K562 (cell line): ENCODE measurements at regions not wholly inside any gene's neighbourhood (a gene's known extent, or its start where the extent isn't known, plus 50 kb on each side); places are given as distances from the start of the nearest gene placed in this dataset.

Source experiments
- ATAC-seq: fragments of 200-7000 bp; cut with Tn5 transposase; 3 replicates; pipeline ENCODE4 v1.9.1; 2020; ENCODE audit warnings: moderate library complexity
- BruUV-seq: library from RNA; stranded (reverse); fragments of 400-500 nt; replicated peaks from 2 replicates; lab custom pipeline; 2021; lab: Mats Ljungman, UMichigan
- CTCF ChIA-PET: fragments of 300-600 bp; formaldehyde crosslinking; extraction: SDS; loops from one replicate; lab custom pipeline; 2021; ENCODE audit warnings: low intra/inter-chr PET ratio; lab: Yijun Ruan, JAX
- POLR2A ChIA-PET: fragments of 300-600, 350-650 bp; sonication (Branson Sonifier 250); formaldehyde crosslinking; extraction: SDS; loops from one replicate; lab custom pipeline; 2021; ENCODE audit warnings: antibody characterized with exemption, inconsistent platforms; lab: Yijun Ruan, JAX
- DNase-seq, 4 experiments: peaks; one replicate each; pipeline versions ENCODE4 v3.0.0 to v3.0.0-alpha.2; 2011 to 2018; ENCODE audit warnings: low spot score in 3 of 4, mixed read lengths in 3 of 4; ENCODE audit errors: extremely low read depth in 1 of 4
- FAIRE-seq: peaks from 2 replicates; lab custom pipeline; 2011; peaks lifted over from hg19 to GRCh38; lab: Jason Lieb, UNC
- H2AFZ ChIP-seq: 2 replicates; pipeline ENCODE4 v1.6.0; 2011; ENCODE audit warnings: low read depth, low read length, control low read depth, inconsistent platforms
- H3K27ac ChIP-seq: fragments of 200-600 bp; 3 replicates; pipeline ENCODE4 v1.8.0; 2011; ENCODE audit warnings: low read depth, mild to moderate bottlenecking, control low read depth, inconsistent platforms, low read length, moderate library complexity, mixed read lengths; ENCODE audit errors: extremely low read depth
- H3K27me3 ChIP-seq, 2 experiments: fragments of 300-600 bp in 1 of 2; 2 replicates in 1 of 2; 3 replicates in 1 of 2; pipeline versions ENCODE4 v1.6.0 to v1.8.0; 2011; ENCODE audit warnings: inconsistent platforms in 2 of 2, low read length in 2 of 2, mild to moderate bottlenecking in 1 of 2, mixed read lengths in 1 of 2, moderate library complexity in 1 of 2; ENCODE audit not compliant: control insufficient read depth in 2 of 2, insufficient read depth in 2 of 2
- H3K36me3 ChIP-seq: fragments of 300-600 bp; 3 replicates; pipeline ENCODE4 v1.8.0; 2011; ENCODE audit warnings: mild to moderate bottlenecking, low read length, inconsistent platforms; ENCODE audit not compliant: control insufficient read depth, insufficient read depth
- H3K4me1 ChIP-seq, 2 experiments: fragments of 200-600 bp in 1 of 2; replicated peaks in 1 of 2; 2 replicates in 1 of 2; 3 replicates in 1 of 2; pipeline versions ENCODE4 v1.5.1 to v1.8.0; 2011; ENCODE audit warnings: inconsistent platforms in 2 of 2, low read length in 2 of 2, mild to moderate bottlenecking in 1 of 2, mixed read lengths in 1 of 2, moderate library complexity in 1 of 2; ENCODE audit not compliant: control insufficient read depth in 2 of 2, insufficient read depth in 2 of 2
- H3K4me2 ChIP-seq: 2 replicates; pipeline ENCODE4 v1.6.1; 2011; ENCODE audit warnings: low read length, control low read depth, inconsistent platforms, mixed read lengths; ENCODE audit not compliant: insufficient read depth
- H3K4me3 ChIP-seq: fragments of 200-600 bp; sonication (generic), shearing (Covaris generic); 2 replicates; pipeline ENCODE4 v1.5.1; 2016; ENCODE audit warnings: control low read depth, inconsistent platforms
- H3K79me2 ChIP-seq: fragments of 200-600 bp; 3 replicates; pipeline ENCODE4 v1.8.0; 2011; ENCODE audit warnings: low read length, inconsistent platforms; ENCODE audit not compliant: control insufficient read depth, insufficient read depth
- H3K9ac ChIP-seq, 2 experiments: 2 replicates each; pipeline versions ENCODE4 v1.6.0 to v1.6.1; 2011; ENCODE audit warnings: low read depth in 2 of 2, low read length in 2 of 2, control low read depth in 1 of 2, inconsistent platforms in 1 of 2, mild to moderate bottlenecking in 1 of 2, mixed read lengths in 1 of 2; ENCODE audit not compliant: insufficient read depth in 1 of 2
- H3K9me1 ChIP-seq: one replicate; pipeline ENCODE4 v1.6.0; 2011; ENCODE audit warnings: inconsistent platforms, mild to moderate bottlenecking, low read length, moderate library complexity; ENCODE audit not compliant: control insufficient read depth, insufficient read depth
- H3K9me3 ChIP-seq: replicated peaks from 2 replicates; pipeline ENCODE4 v1.5.1; 2011; ENCODE audit warnings: low read depth, low read length, inconsistent platforms; ENCODE audit not compliant: control insufficient read depth, insufficient read depth
- H4K20me1 ChIP-seq: replicated peaks from 2 replicates; pipeline ENCODE4 v1.6.1; 2011; ENCODE audit warnings: low read length, inconsistent platforms, mixed read lengths; ENCODE audit not compliant: control insufficient read depth, insufficient read depth
- GTF2E2 ChIP-seq: fragments of 200-800 bp; sonication (Bioruptor generic); IDR thresholded peaks from 2 replicates; pipeline ENCODE4 v1.6.1; 2016; ENCODE audit warnings: missing genetic modification characterization, missing compliant biosample characterization
- NCOA4 ChIP-seq: fragments of 450-650 bp; IDR thresholded peaks from 2 replicates; pipeline ENCODE4 v1.6.1; 2018; ENCODE audit warnings: mild to moderate bottlenecking; ENCODE audit not compliant: partially characterized antibody
- PML ChIP-seq: IDR thresholded peaks from 2 replicates; pipeline ENCODE4 v1.6.1; 2012; ENCODE audit warnings: low read length, inconsistent platforms
- STAT5A ChIP-seq: IDR thresholded peaks from 2 replicates; pipeline ENCODE4 v1.6.1; 2012; ENCODE audit warnings: low read length, inconsistent platforms, borderline replicate concordance
- TFAM ChIP-seq: fragments of 250-450 bp; sonication (Bioruptor Pico); conservative IDR thresholded peaks from 2 replicates; pipeline ENCODE4 v1.5.0; 2021; ENCODE audit warnings: mild to moderate bottlenecking, moderate library complexity
- WGBS: fragments of 100-300 bp; shearing (Covaris generic); methylation state at CpG from one replicate; pipeline ENCODE4 v1.1.6; 2016; ENCODE audit warnings: low coverage, mixed read lengths; ENCODE audit not compliant: insufficient coverage; ENCODE audit errors: missing lambda C conversion rate; 5-methylcytosine and 5-hydroxymethylcytosine counted together
- in situ Hi-C: fragments of 300-500 bp; cut with MboI; formaldehyde crosslinking; loops from 4 replicates; pipeline ENCODE4 v1.15.0; 2018; ENCODE audit warnings: inconsistent platforms, mixed read lengths
- intact Hi-C: fragments of 100-400 bp; cut with micrococcal nuclease; formaldehyde crosslinking; loops from 2 replicates; pipeline ENCODE4 v1.14.2; 2022
- TF ChIP-seq, protein P1 (sequence below): fragments of 250-450 bp; sonication (Bioruptor Pico); IDR thresholded peaks from 2 replicates; pipeline ENCODE4 v1.8.0; 2022; ENCODE audit warnings: moderate library complexity, mild to moderate bottlenecking, inconsistent platforms
- TF ChIP-seq, protein P2 (sequence below), 2 experiments: fragments of 450-650 bp in 1 of 2; IDR thresholded peaks; 2 replicates each; pipeline ENCODE4 v1.6.1; 2011 to 2017; ENCODE audit warnings: low read depth in 2 of 2, antibody characterized with exemption in 1 of 2, borderline replicate concordance in 1 of 2, low read length in 1 of 2, mild to moderate bottlenecking in 1 of 2, mixed read lengths in 1 of 2; ENCODE audit not compliant: control insufficient read depth in 1 of 2
- TF ChIP-seq, protein P3 (sequence below): sonication (generic); formaldehyde crosslinking; IDR thresholded peaks from 2 replicates; pipeline ENCODE4 v1.8.0; 2022; ENCODE audit warnings: missing genetic modification reagents, mild to moderate bottlenecking, moderate library complexity, borderline replicate concordance

DNA sequence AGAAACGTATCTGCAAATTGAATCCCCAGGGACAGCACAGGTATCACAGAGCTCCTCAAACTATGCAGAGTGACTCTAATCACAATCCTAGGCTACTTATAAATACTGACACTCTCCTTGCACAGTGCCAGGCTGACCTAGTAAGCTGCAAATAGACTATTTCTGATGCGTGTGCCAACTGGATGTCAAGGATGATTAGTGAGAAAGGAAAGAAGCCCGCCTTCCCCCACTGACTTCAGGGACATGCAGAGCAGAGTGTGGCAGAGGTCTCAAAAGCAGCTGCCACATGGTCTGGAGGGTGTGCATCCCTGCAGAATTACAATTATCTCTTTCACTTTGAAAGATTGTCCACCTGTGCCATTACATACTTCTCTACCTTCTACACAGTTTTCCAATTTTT lies 235.6 kb downstream of the CPS1 start:
- Histone ChIP-seq H4K20me1 (no peaks in the 10 kb centered on the region), H3K27me3 (no peaks in the 10 kb centered on the region), H3K9me3 (no peaks in the 10 kb centered on the region), H2AFZ (no peak overlapping the region), H3K36me3 (no peaks in the 10 kb centered on the region), H3K4me2 (no peak overlapping the region), H3K9me1 (no peaks in the 10 kb centered on the region), H3K79me2 (no peaks in the 10 kb centered on the region), H3K27ac (no peak overlapping the region), H3K4me1 (no peaks in the 10 kb centered on the region), H3K4me3 (no peak overlapping the region), H3K9ac (no peak overlapping the region)
- BruUV-seq = no TSS peak
- FAIRE-seq (no peak), ATAC-seq (no peak), DNase-seq (no peak)
- in situ Hi-C loops = no loop called here
- WGBS = 0% methylated on average over 2 of the region's 3 CpGs
- intact Hi-C loops = no loop called here
- TF ChIP-seq, protein P1, sequence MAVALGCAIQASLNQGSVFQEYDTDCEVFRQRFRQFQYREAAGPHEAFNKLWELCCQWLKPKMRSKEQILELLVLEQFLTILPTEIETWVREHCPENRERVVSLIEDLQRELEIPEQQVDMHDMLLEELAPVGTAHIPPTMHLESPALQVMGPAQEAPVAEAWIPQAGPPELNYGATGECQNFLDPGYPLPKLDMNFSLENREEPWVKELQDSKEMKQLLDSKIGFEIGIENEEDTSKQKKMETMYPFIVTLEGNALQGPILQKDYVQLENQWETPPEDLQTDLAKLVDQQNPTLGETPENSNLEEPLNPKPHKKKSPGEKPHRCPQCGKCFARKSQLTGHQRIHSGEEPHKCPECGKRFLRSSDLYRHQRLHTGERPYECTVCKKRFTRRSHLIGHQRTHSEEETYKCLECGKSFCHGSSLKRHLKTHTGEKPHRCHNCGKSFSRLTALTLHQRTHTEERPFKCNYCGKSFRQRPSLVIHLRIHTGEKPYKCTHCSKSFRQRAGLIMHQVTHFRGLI = no peak
- no peak for TF ChIP-seq NCOA4
- TF ChIP-seq GTF2E2 (tag) = no peak
- TF ChIP-seq STAT5A = no peak
- TF ChIP-seq, protein P2, sequence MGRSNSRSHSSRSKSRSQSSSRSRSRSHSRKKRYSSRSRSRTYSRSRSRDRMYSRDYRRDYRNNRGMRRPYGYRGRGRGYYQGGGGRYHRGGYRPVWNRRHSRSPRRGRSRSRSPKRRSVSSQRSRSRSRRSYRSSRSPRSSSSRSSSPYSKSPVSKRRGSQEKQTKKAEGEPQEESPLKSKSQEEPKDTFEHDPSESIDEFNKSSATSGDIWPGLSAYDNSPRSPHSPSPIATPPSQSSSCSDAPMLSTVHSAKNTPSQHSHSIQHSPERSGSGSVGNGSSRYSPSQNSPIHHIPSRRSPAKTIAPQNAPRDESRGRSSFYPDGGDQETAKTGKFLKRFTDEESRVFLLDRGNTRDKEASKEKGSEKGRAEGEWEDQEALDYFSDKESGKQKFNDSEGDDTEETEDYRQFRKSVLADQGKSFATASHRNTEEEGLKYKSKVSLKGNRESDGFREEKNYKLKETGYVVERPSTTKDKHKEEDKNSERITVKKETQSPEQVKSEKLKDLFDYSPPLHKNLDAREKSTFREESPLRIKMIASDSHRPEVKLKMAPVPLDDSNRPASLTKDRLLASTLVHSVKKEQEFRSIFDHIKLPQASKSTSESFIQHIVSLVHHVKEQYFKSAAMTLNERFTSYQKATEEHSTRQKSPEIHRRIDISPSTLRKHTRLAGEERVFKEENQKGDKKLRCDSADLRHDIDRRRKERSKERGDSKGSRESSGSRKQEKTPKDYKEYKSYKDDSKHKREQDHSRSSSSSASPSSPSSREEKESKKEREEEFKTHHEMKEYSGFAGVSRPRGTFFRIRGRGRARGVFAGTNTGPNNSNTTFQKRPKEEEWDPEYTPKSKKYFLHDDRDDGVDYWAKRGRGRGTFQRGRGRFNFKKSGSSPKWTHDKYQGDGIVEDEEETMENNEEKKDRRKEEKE (IDR thresholded peaks at IDR 0.05; ENCODE audit: borderline replicate concordance in 1 of 2, control insufficient read depth in 1 of 2, low read depth in 2 of 2, low read length in 1 of 2) = no peak
- TF ChIP-seq PML = no peak
- no peak for TF ChIP-seq TFAM (CRISPR knock-in tag)
- TF ChIP-seq, protein P3, sequence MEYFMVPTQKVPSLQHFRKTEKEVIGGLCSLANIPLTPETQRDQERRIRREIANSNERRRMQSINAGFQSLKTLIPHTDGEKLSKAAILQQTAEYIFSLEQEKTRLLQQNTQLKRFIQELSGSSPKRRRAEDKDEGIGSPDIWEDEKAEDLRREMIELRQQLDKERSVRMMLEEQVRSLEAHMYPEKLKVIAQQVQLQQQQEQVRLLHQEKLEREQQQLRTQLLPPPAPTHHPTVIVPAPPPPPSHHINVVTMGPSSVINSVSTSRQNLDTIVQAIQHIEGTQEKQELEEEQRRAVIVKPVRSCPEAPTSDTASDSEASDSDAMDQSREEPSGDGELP (CRISPR knock-in tag) = no peak
- ChIA-PET CTCF (no interaction called here), POLR2A (no interaction called here)
